ENCODE measurements at regions not wholly inside any gene's neighbourhood (a gene's known extent, or its start where the extent isn't known, plus 50 kb on each side); places are given as distances from the start of the nearest gene placed in this dataset.
A peak's percentile ranks its signal among the peaks of the same experiment; 100 is the strongest.

DNA sequence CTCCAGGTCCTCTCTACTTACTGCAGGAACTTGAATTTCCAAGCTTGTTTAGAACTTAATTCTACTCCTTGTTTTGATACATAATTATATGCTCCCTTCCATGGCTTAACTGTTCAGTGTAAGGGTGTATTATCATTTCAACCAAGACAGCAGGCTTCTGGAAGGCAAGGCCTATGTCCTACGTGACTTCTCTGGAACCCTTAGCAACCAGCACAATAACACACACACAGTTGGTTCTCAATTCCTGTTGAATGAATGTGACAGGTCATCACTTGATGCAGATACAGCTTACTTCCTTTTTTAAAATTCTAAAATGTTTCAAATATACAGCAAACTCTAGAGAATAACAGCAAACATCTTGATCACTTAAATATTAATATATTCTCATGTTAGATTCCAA lies 77.7 kb upstream of the COCH start:
- Histone ChIP-seq H3K27ac (no peak overlapping the region), H3K4me1 (peaks cover 6% of the 10 kb centered on the region)
- no peak overlapping the region for H3K4me3 Mint-ChIP-seq

GRCh38 chr14:30798516-30798915 lies 75.8 kb upstream of the COCH start:
- Histone ChIP-seq H3K36me3 (no peaks in the 10 kb centered on the region), H3K4me3 (no peak overlapping the region), H3K79me2 (ENCODE audit: low read depth) (no peaks in the 10 kb centered on the region), H3K9me3 (ENCODE audit: low read depth) (no peaks in the 10 kb centered on the region), H3K9ac (no peak overlapping the region), H3K27ac (no peak overlapping the region), H4K20me1 (ENCODE audit: low read depth) (no peaks in the 10 kb centered on the region), H3F3A (ENCODE audit: low read depth) (no peaks in the 10 kb centered on the region), H3K4me2 (no peak overlapping the region), H3K27me3 (no peaks in the 10 kb centered on the region), H2AFZ (replicated peaks) (peak overlapping the region; percentile 17), H3K4me1 (peaks cover 6% of the 10 kb centered on the region)
- H3K4me1 Mint-ChIP-seq: peaks cover 4% of the 10 kb centered on the region
- no peak for DNase-seq (ENCODE audit: low spot score)
- no peak overlapping the region for H3K4me3 Mint-ChIP-seq
- no peaks in the 10 kb centered on the region for H3K27me3 Mint-ChIP-seq (ENCODE audit: insufficient read depth, low read depth)
- no peak overlapping the region for H3K27ac Mint-ChIP-seq
- no peak for TF ChIP-seq EZH2phosphoT487 (IDR thresholded peaks at IDR 0.05)
- TF ChIP-seq EZH2 (IDR thresholded peaks at IDR 0.05): no peak
- TF ChIP-seq, protein P1, sequence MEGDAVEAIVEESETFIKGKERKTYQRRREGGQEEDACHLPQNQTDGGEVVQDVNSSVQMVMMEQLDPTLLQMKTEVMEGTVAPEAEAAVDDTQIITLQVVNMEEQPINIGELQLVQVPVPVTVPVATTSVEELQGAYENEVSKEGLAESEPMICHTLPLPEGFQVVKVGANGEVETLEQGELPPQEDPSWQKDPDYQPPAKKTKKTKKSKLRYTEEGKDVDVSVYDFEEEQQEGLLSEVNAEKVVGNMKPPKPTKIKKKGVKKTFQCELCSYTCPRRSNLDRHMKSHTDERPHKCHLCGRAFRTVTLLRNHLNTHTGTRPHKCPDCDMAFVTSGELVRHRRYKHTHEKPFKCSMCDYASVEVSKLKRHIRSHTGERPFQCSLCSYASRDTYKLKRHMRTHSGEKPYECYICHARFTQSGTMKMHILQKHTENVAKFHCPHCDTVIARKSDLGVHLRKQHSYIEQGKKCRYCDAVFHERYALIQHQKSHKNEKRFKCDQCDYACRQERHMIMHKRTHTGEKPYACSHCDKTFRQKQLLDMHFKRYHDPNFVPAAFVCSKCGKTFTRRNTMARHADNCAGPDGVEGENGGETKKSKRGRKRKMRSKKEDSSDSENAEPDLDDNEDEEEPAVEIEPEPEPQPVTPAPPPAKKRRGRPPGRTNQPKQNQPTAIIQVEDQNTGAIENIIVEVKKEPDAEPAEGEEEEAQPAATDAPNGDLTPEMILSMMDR (IDR thresholded peaks at IDR 0.05): no peak
- peaks cover under 1% of the 10 kb centered on the region for H3K36me3 Mint-ChIP-seq
- H3K9me3 Mint-ChIP-seq: peaks cover under 1% of the 10 kb centered on the region

More for the DNA sequence above, 77.7 kb upstream of the COCH start:
- peaks cover 2% of the 10 kb centered on the region for H3K9me3 Mint-ChIP-seq
- no peak overlapping the region for H2AFZ ChIP-seq (replicated peaks)
- no peak for TF ChIP-seq EZH2phosphoT487 (IDR thresholded peaks at IDR 0.05)
- TF ChIP-seq, protein P1 (IDR thresholded peaks at IDR 0.05): no peak
- no peak for TF ChIP-seq EZH2 (IDR thresholded peaks at IDR 0.05)
- DNase-seq (ENCODE audit: low spot score): no peak
- no peaks in the 10 kb centered on the region for H3K79me2 ChIP-seq (ENCODE audit: low read depth)
- H3K4me3 ChIP-seq: no peak overlapping the region
- no peaks in the 10 kb centered on the region for H3K36me3 ChIP-seq
- H3K27ac Mint-ChIP-seq: no peak overlapping the region
- H3K4me2 ChIP-seq: no peak overlapping the region
- peaks cover 4% of the 10 kb centered on the region for H3K4me1 Mint-ChIP-seq
- no peaks in the 10 kb centered on the region for H3F3A ChIP-seq (ENCODE audit: low read depth)
- H3K27me3 Mint-ChIP-seq (ENCODE audit: insufficient read depth, low read depth): no peaks in the 10 kb centered on the region
- H3K9me3 ChIP-seq (ENCODE audit: low read depth): no peaks in the 10 kb centered on the region
- no peaks in the 10 kb centered on the region for H4K20me1 ChIP-seq (ENCODE audit: low read depth)
- peaks cover 2% of the 10 kb centered on the region for H3K36me3 Mint-ChIP-seq
- no peak overlapping the region for H3K9ac ChIP-seq
- H3K27me3 ChIP-seq: no peaks in the 10 kb centered on the region

DNA sequence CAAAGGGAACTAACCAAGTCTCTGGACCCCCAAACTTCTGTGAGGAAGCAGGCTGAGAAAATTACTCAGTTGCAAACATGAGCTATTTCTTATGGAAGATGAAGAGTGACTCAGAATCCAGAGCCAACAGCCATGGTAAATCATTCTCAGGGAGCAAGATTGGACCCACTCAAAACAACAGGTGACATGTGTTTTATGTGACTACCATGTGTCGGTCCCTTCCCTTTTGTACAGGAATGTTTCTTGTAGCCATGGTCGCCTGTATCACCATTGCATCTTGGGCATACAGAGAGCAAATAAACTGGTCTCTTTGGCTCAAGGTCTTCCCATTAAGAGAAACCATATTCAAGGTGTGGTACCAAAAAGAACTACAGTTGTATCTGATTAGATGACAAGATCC lies 75.4 kb upstream of the COCH start:
- no peak for DNase-seq (ENCODE audit: low spot score)
- H2AFZ ChIP-seq (replicated peaks): peak overlapping the region; percentile 17
- H3K27ac ChIP-seq: no peak overlapping the region
- Mint-ChIP-seq H3K9me3 (no peaks in the 10 kb centered on the region), H3K27me3 (ENCODE audit: insufficient read depth, low read depth) (no peaks in the 10 kb centered on the region), H3K4me3 (no peak overlapping the region), H3K27ac (no peak overlapping the region), H3K36me3 (no peaks in the 10 kb centered on the region), H3K4me1 (peaks cover 4% of the 10 kb centered on the region)
- H3K36me3 ChIP-seq: no peaks in the 10 kb centered on the region
- no peaks in the 10 kb centered on the region for H3K79me2 ChIP-seq (ENCODE audit: low read depth)
- H3F3A ChIP-seq (ENCODE audit: low read depth): no peaks in the 10 kb centered on the region
- H3K4me2 ChIP-seq: no peak overlapping the region
- no peak overlapping the region for H3K4me3 ChIP-seq
- H3K9me3 ChIP-seq (ENCODE audit: low read depth): no peaks in the 10 kb centered on the region
- no peaks in the 10 kb centered on the region for H4K20me1 ChIP-seq (ENCODE audit: low read depth)
- TF ChIP-seq, protein P1 (IDR thresholded peaks at IDR 0.05): no peak
- TF ChIP-seq EZH2phosphoT487 (IDR thresholded peaks at IDR 0.05) (no peak), EZH2 (IDR thresholded peaks at IDR 0.05) (no peak)
- no peaks in the 10 kb centered on the region for H3K27me3 ChIP-seq
- H3K9ac ChIP-seq: no peak overlapping the region
- peaks cover 6% of the 10 kb centered on the region for H3K4me1 ChIP-seq
